ENCODE measurements at regions not wholly inside any gene's neighbourhood (a gene's known extent, or its start where the extent isn't known, plus 50 kb on each side); places are given as distances from the start of the nearest gene placed in this dataset.

DNA sequence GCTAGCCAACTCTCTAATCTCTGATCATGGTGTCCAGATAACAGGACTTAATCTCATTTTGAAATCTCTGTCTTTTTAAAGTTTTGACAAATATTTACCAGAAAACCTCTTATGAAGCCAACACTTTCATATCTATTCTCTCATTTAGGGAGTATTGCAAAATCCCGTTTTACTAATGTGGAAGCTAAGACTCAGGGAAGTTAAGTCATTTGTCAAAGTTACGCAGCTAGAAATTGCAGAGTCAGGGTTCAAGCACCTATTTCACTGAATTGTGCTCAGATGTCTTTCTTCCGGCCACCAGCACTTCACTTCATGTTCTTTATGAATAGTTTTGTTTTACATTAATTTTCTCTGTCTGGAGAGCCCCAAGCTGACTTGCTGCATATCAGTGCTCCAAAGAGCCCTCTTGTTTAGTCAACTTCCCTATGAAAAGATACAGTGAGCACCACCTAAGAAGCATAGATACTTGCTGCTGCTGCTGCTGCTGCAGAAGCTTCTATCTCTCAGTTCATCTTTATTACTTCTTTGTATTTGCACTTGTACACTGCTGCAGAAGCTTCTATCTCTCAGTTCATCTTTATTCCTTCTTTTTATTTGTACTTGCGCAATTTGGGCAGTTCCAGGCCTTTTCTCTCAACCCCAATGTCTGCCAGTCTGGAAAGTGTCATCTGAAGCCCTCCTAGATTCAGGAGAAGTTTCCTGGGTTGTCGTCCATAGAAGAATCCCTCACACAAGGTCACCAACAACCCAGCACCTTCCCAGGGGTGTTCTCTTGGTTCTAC, 329.7 kb downstream of the MAFB start:
- DNase-seq = no peak

DNA sequence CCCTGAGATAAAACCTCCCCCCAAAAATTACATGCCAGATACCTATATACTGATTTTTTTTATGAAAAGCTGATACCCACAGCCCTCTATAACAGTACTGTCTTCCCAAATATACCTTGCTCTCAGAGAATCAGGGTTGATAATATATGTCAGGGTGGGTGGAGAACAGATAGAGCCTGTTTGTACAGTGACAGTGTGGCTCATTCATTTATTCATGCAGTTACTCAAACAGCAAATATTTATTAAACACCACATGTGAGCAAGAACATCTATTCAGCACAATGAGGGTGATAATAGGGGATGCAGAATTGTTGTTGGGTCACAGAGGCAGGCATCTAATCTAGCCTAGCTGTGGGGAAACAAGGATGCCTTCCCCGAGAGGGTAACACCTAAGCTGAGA, 334.2 kb downstream of the MAFB start:
- no peak for DNase-seq

DNA sequence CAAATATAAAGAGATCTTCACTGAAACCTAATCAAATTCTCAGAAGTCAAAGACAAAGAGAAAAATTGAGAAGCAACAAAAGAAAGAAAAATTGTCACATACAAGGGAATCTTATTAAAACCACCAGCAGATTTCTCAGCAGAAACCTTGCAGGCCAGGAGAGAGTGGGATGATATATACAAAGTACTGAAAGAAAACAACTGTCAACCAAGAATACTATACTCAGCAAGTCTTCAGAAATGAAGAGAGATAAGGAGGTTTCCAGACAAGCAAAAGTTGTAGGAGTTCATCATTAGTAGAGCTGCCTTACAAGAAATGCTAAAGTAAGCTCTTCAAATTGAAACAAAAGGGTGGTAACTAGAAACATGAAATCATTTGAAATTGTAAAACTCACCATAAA, 345.6 kb downstream of the MAFB start:
- no peak for DNase-seq

DNA sequence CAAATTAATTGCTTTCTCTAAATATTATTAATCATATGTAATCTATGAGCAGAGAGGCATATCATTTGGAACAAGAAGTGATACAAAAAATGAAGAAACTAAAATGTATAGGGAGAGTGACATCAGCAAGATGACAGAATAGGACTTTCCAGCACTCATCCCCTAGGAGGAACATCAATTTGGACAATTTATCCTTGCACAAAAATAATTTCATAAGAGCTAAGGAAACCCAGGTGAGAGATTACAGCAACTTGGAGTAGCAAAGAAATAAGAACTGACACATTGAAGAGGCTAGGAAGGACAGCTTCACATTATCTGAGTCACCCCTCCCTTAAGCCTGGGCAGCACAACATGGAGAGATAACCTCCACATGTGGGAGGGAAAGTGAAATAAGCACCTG, 347.5 kb downstream of the MAFB start:
- DNase-seq = no peak

DNA sequence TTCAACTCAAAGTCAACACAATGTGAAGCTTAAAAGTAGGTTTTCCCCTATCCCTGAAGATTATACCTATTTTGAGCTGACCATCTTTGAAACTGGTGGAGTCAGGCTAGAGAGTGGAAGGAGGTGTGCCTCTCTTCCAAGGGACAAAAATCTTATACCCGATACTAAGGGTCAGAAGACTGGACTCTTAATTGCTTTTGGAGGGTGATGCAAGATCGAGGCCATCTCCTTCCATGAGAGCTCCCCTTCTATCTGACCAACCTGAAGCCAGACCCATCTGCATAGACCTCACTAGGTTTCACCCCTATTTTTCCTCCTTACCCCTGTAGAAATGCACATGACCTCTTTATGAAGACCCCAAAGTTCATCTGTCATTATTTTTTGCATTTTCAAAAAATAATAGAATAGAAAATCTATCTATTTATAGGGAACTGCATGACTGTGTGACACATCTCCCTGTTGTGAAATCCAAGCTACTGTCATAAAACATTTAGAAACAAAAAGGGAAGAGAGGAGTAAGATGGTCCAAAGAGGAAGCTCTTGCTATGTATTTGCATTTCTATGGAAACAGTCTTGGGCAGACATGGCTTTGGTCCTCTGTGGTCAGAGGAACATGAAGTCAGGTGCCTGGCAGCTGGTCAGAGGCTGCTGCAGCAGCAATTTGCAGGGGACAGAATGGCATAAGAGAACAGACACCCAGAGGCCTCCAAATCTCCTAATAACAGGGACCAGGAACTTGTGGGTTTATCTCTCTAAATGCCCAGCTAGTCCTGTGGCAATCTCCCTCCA, 349.2 kb downstream of the MAFB start:
- no peak for DNase-seq

DNA sequence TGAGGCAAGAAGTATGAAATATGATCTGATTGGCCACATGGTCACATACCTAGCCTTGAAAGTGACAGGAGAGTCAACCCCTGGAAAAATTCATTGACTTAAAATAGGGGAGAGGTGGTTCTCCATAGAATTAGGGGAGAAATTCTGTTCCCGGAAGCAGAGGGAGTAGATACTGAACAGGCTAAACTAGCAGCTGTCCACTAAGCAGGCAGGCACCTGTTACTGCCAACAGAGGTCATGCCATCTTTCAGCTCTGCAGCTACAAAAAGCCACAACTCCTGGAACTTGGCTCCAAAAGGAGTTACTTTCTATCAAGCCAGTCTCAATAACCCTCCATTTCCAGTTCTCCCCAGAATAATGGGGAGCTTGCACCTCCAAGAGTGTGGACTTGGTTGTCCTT, 352.5 kb downstream of the MAFB start:
- DNase-seq = no peak

DNA sequence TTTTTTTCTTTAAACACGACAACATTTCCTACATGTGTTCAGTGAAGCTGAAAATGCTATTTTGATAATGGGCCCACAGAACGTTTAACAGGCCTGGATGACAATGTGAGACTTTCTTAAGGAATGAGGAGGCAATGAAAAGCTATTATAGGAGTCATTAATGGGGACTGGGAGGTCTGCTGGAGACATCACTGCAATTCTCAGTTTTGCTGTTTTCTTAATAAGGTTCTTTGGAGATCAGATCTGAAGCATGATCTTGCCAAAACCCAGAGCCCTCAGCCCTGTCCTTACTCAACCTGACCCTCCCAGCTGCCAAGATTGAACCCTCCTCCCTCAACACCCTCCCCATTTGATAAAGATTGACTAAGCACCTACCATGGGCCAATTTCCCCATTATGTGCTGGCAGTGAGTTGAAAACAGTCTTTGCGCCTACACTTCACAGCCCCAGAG, 353.1 kb downstream of the MAFB start:
- DNase-seq = no peak

DNA sequence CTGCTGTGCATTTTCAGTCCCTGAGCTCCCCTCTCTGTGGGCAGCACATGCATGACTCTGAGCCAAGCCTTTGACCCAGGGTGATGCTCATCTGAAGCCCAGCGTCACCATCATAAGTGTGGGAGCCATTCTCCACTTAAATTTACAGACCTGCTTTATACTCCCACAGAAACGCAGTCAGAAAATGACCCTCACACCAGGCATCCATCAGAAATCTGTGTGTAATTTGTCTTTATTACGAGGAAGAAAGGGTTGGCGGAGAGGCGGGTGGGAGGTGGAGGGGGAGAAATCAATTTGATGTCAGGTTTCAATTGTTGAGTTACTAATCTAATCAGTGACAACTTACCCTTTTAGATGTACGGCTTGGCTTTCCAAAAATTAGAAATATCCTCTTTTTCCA, 353.6 kb downstream of the MAFB start:
- no peak for DNase-seq

DNA sequence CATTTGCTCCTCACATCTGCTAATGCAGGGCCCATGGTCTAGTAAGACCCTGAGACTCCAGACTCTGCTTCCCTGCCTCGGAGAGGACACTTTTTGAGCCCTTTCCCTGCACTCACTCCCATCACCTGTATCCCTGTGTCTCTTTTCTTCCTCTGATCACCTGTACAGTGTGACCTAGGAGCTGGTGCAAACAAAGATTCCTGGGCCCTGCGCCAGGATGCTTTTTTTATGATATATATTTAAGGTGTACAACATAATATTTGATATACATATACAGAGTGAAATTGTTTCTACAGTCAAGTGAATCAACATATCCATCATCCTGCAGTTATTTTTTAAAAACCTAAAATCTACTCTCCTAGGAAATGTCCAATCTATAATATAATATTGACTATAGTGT, 355.4 kb downstream of the MAFB start:
- DNase-seq = no peak

DNA sequence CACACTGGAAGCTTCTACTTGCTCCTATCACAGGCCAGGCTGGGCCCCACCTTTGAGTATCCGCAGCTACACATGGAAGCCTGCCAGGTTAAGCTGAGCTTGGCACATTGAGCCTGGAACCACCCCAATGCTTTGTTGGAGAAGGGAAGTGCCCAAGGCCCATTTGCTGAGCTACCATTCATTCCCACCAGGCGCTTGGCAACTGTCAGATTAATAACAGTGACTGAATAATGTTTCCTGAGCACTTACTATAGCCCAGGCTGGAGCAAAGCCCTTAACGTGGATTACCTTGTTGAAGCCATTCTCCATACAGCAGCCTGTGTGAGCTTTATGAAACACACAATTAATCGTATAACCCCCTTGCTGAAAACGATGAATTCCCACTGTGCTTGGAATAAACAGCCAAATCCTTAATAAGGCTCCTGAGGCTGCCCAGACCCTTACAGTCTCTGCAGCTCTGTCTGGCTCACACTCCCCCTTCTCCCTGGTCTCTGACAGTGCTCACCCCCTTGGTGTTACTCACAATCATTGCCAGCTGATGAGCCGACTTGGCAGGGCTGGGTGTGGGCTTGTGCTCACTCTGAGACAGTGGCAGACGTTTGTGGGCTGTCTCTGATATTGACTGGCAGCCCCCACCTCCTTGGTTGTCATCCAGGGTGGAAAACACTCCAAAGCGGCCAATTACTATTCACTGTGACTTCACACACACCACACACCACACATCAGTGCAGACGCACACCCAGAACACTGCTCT, 357.1 kb downstream of the MAFB start:
- no peak for DNase-seq

DNA sequence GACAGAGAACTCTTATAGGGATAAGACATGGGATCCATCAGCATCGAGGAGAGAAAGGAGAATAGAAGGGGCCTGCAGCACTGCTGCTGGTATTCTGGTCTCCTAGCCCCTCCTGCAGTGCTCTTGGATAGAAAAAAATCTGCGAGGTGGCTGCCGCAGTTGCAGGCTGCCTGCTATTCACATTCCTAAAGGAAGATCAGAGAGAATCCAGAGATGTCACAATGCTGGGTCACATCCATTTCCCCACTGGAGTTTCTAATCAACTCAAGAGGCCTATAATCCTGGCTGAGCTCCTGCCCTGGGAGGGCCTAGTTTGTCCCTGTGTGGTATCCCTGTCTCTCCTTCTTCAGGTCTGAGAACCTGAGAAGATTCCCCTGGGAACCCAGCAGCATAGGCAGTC, 357.8 kb downstream of the MAFB start:
- DNase-seq = no peak

DNA sequence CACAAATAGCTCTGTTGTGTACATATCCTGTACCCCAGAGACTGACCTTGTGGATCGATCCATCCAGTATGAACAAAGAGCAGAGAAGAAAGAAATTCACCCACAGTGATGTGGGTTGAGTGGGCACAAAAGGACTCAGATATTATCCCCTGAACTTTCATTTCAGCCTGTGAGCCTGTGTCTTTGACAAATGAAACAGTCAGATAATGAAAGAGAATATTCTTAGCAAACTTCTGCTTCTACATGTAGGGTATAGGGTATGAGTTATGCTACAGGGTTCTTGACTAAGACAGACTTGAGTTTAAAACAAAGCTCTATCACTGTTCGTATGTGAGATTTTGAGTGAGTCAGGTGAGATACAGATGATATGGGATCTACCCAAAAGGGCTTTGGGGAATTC, 359.7 kb downstream of the MAFB start:
- no peak for DNase-seq

DNA sequence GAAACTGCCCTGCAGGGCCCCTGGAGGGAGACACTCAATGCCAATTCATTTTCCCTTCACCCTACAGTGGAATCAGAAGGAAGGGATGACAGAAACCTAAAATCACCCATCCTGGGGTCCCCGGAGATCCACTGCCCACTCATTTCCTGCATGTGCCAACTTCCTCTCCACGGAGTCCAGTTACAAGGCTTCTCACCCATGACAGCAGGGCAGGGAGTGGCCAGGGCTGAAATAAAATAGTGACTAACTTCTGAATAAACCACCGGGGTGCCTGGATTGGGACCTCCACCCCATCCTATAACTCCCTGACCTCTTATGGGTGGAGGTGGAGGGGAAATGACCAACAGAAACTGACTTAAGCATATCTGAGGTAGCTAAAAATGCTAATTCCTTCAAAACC, 362.3 kb downstream of the MAFB start:
- no peak for DNase-seq

DNA sequence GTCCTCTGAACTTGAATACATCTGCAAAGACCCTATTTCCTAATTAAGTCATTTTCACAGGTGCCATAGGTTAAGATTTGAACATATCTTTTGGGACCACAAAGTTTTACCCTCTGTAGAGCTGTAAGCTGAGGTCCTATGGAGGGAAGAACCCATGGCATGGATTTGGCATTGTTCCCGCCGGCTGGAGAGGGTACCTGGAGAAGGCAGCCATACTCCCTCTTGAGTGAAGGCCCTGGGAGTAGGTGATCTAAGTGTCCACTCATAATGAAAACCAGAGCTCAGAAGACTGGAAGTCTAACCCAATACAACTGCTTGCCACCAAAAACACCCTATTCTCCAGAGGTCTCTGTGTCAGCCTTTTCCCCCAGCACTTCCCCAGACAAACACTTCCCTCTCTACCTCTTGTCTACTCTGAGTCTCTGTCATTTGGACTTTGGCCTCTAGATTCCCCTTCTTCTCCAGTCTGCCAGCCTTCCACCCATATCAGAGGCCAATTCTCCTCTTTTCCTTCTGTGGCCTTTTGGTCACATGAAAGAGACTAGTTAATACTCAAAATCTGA, 363.9 kb downstream of the MAFB start:
- DNase-seq = no peak

DNA sequence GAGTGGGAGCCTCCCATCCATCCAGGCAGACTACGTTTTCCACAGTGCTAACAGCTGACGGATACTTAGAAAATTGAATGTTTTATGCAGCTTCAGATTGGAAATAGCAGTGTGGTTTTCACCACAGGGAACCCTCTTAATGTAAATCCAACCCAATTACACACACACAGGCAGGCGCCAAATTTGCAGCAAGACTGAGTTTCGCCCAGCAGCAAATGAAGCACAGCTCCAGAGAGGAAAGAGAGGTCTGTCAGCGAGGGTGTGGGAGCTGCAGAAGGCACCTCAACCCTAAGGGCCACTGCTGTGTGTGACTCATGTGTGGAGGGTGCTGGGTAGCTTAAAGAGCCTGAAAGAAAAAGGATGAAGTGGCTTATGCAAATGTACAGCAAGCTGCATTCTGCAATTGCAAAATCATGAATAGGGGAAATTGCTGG, 365.7 kb downstream of the MAFB start:
- DNase-seq = no peak

DNA sequence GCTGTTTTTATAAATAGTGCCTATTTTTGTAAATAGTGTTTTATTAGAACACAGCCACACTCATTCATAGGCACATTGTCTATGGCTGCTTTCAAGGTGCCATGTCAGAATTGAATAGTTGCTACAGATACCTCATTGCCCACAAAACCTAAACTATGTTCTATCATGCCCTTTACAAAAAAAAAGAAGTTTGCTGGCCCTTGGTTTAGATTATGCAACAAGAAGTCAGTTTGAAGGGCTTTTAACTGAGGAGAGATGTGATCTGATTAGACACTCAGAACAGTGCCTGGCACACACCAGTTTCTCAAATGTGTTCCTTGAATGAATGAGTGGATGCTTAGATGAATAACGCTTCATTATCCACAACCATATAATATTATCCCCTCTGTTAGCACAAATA, 366.1 kb downstream of the MAFB start:
- DNase-seq = no peak

DNA sequence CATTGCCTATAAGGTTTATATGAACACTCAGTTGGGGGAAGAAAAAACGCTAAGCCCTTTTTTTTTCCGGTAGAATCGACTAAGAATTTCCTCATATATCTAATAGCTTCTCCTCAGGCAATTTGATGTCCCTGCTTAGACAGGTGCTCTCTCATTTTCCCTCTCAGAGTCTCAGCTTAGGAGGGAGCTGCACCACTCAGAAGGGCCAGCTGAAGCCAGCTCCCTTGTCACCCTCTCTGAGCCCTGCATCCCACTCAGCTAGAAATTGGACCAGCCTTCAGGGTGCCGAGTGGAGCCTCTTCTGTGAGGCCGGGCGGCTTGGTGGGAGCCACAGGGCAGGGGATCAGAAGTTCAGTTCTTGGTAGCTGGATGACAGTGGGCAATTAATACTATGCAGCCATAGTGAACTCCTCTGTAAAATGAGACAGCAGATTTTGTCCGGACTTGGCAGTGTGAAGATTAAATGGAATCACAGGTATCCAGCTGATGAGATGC, 368.5 kb downstream of the MAFB start:
- no peak for DNase-seq

DNA sequence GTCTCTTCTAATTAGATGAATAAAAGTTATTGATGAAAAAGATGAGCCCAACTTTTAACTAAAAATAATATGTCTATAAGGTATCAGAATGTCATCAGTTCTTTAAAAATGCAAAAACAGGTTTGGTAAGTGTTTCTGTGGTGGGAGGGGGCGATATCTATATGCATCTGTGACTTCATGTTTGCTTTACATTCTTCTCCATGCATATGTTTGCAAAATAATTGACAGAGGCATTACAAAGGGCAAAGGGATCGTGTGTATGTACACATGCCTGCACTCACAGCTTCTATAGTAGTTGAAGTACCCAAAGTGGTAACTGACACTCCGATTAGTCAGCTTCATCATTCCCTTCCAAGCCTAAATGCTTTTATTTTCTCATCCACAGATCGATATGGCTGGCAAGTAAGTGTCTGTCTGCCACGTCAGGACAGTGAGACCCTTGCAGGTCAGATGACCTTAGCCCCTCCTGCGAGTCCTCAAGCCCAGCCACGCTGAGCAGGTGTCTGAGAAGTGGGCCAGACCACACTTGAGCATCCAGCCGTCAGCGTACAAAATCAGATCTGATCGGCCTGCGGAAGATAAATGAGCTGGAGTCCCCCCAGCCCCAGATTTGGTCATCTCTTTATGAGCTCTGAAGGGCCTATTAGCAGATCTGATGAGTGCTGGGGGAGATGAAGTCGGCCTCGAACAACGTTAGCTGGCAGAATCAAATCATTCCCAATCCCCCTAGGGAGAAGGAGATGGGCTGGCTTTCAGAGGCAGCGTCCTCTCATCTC, 369.1 kb downstream of the MAFB start:
- DNase-seq = no peak

DNA sequence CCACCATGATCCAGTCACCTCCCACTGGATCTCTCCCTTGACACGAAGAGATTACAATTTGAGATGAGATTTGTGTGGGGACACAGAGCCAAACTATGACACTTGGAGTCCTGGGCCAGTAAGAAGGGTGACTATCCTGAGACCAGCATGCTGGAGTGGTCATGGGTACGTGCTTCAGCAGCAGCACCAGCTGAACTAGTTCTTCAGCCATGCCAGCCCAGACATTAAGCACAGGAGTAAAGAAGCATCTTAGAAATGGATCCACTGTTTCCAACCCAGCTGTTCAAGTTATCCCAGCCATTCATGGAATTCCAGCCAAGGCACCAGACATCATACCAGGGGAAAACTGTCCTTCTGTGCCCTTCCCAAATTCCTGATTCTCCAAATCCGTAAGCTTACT, 370.0 kb downstream of the MAFB start:
- DNase-seq = no peak

DNA sequence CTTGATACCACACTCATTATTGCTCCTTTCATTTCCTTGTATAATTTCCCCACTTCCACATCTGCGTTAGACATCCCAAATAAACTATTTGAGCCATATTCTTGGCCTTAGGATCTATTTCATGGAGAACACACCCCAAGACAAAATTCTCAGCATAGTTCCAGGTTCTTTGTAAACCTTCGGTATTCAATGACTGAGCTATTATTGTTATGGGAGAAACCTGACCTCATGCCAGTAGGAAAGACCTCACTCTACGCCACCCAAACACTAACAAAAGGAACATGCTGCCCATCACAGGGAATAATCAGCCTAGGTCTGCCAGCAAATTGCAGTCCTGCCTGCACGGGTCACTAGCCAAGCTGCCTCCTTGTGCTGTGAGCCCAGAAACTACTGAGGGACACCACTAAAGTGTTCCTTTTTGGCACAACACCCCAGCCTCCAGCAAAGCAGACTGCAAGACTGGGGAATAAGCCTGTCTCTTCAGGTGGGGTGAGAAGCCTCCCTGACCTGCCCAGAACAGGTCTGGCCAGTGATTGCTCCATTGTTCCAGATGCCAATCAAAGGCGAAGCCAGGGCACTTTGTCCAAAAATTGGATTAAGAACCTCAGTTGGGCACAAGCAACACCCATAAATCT, 371.8 kb downstream of the MAFB start:
- DNase-seq = no peak

DNA sequence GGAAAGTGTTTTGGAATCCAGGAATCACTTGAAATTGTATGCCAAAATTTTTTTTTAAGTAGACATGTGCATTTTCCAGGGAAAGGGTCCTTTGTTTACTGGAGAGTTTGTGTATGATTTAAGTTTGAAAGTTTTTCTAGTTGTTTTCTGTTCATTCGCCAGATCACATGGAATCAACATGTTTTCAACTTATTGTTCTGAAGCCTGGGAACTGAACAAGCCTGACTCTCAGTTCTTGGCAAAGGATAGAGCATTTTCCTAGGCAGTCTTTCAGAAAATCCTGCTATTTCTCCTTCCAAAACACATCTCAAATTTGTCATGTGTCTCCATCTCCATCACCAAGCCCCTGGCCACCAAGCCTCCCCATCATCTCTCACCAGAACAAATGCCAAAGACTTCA, 374.8 kb downstream of the MAFB start:
- no peak for DNase-seq

DNA sequence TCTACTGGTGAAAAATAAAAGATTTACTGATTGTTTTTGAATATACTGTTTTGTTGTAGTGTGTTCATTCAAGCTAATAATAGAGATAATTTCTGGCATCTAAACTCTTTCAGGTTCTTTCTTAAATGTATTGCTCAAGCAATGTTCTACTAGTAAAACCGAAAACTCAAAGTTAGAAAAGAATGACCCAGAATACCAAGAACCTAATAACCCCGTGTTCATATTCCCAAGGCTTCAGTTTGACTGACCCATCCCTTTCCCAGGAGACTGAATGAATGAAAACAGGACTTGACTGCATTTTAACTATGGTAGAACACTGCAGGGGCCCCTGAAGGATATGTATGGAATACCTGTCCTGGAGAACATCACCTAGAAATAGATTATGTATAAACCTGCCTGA, 375.3 kb downstream of the MAFB start:
- DNase-seq = no peak

Measured in SW 1271 (cell line).